Globus pallidus (tissue), 1 donor: ENCODE measurements at regions not wholly inside any gene's neighbourhood (a gene's known extent, or its start where the extent isn't known, plus 50 kb on each side); places are given as distances from the start of the nearest gene placed in this dataset.

Source experiments
- DNase-seq: peaks from one replicate; pipeline ENCODE4 v3.0.0-alpha.2; 2015; ENCODE audit warnings: low spot score

- DNase-seq, result no peak
Measured at GRCh38 chr5:74378464-74378863, 262.1 kb downstream of the ENC1 start.

DNA sequence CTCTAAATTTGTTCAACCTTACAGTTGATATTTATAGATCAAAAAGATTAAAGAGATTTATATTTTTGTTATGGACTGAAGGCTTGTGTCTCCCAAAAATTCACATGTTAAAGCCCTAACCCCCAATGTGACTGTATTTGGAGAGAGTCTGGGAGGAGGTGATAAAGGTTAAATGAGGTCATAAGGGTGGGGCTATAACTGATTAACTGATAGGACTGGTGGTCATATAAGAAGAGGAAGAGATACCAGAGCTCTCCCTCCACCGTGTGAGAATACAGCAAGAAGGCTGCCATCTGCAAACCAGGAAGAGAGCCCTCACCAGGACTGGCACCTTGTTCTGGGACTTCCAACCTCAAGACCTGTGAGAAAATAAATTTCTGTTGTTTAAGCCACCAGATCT lies 264.3 kb downstream of the ENC1 start:
- no peak for DNase-seq

DNA sequence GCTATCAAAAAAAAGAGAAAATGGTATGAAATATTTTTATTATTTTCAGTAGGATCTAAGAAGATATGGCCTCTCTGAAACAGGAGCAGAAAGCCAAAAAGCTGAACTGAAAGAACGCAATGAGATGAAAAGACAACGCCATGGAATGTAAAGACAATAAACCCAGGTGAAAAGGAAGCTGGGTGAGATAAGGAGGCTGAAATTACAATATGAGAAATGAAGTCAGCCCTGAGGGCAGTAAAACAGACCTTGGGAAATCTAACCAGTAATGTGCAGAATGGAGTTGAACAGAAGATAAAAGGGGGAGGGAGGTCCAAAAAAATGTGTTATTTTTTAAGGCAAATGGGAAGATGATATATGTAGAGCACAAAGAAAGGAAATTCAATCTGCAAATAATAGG lies 265.3 kb downstream of the ENC1 start:
- no peak for DNase-seq

DNA sequence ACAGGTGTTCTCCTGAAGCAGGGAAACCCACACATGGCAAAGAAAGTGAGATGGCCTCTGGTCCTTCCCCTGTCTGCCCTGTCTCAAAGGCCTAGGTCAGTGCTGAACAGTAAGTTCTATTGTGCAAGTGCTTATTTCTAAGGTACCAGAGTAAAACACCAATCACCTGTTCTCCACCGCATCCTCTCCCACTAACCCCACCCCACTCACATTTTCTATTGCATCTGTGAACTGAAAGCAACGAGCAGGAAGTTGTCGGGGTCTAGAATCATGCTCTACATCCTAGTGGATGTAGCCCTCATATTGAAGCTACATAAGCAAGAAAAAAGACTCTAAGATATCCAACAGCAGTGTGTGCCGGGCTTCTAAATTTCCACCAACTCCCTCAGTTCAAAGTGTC lies 265.9 kb downstream of the ENC1 start:
- no peak for DNase-seq

GRCh38 chr5:74373076-74373475 lies 267.5 kb downstream of the ENC1 start:
- DNase-seq, result no peak

DNA sequence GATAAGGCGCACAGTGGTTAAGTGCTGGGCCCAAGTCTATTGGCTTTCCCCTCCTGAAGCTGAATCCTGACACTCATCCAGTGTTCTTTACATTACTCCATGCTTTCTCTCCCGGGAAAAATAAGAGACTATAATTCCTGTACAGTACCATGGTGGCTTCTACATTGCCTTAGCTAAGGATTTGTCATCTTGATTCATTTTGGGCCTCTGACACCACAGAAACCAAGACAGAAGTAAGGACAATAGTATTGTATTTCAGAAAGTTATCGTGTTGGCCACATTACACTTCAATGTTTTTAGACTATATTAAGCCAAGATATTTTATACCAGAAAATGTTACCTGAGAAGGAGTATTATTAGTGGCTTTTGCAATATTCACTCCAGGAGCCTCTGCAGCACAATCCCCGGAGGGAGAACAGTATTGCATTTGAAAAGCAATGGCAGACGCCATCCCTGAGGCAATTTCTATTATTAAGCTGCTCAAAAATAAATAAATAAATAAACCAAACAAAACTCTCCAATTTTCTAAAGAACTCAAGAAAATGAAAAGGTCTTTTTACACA lies 267.9 kb downstream of the ENC1 start:
- no peak for DNase-seq

GRCh38 chr5:74372051-74372450 lies 268.5 kb downstream of the ENC1 start:
- DNase-seq, result no peak

GRCh38 chr5:74371621-74372020 lies 268.9 kb downstream of the ENC1 start:
- DNase-seq, result no peak

- no peak for DNase-seq
Measured at GRCh38 chr5:74370168-74370567, 270.4 kb downstream of the ENC1 start.

DNA sequence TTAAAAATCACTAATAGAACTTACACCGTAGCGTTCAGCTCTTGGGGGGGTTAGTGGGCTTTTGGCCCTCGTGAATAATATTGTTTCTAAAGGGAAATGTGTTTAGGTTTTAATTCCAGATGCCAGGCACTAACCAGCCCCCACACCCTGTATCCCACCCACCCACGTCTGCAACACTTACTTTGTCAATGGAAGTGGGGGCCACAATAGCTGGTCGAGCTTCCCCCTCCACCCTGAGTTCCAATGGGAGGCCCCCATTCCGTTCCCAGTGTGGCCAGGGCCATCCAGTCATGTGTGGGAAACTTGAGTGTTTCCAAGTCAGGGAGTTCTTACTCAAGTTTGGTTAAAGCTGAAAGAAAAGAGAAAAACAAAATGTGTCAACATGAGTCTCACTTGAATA lies 271.4 kb downstream of the ENC1 start:
- no peak for DNase-seq

- DNase-seq, result no peak
Measured at GRCh38 chr5:74367934-74368333, 272.6 kb downstream of the ENC1 start.

GRCh38 chr5:74367241-74367733 lies 273.2 kb downstream of the ENC1 start:
- peak; percentile 5 for DNase-seq

GRCh38 chr5:74365723-74366122 lies 274.8 kb downstream of the ENC1 start:
- no peak for DNase-seq

- DNase-seq, result no peak
Measured at GRCh38 chr5:74364507-74364906, 276.0 kb downstream of the ENC1 start.

DNA sequence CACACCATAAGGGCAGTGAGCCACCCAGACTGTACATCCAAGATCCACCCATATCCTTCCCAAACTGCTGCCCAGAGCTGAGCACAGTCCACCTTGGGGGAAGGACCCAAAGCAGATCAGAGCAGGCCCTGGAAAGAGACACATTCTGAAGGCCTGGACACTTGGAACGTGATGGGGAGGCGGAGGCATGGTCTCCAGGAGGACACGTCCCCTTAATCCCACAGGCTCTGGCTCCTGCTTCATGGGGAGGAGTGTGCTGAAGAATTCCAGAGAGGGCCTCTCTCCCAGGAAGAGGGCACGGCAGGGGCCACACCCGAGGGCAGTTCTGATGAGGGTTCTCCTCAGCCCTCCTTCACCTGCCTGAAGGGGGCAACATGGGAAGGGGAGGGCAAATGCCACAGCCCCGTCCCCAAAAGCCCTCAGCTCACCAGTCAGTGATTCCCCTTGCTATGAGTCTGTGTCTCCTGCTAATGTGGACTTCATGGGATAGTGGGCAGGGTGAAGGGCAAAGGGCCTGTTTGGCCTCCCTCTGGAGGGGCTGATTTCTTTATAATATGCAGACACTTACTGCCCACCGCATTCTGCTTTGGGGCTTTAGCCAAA lies 276.8 kb downstream of the ENC1 start:
- DNase-seq, result no peak

- DNase-seq, result no peak
Measured at GRCh38 chr5:74361406-74362358, 278.8 kb downstream of the ENC1 start.

DNA sequence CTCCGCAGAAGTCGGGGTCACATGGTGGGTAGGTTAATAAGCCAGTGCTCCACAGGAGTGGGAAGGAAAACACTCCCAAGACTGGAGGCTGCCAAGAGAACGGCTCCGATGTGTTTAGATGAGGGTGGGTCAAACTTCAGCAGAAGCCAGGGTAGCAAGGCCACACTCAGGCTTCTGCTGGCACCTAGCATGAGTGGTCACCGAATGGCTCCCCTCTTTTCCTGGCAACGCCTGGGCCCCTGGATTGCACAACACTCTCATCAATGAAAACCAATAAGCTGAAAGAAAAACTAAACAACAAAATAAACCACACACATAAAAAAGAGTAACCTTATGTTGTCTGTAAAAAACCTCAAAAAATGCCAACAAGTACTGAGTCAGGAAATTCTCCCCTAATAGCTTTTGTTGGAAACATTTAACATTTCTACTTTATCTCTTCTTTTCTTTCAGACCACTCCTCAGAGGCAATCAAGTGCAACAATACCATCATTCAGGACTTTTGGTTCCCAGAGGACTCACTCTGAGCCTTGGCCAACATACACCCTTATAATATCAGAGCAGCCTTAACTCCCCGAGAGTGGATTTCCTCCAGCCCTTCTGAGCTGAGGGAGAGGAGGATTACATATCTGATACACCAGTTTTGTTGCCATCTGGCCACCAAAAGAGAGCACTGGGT lies 279.9 kb downstream of the ENC1 start:
- no peak for DNase-seq

- no peak for DNase-seq
Measured at GRCh38 chr5:74357827-74358226, 282.7 kb downstream of the ENC1 start.

- DNase-seq, result no peak
Measured at GRCh38 chr5:74356009-74356695, 284.4 kb downstream of the ENC1 start.

DNA sequence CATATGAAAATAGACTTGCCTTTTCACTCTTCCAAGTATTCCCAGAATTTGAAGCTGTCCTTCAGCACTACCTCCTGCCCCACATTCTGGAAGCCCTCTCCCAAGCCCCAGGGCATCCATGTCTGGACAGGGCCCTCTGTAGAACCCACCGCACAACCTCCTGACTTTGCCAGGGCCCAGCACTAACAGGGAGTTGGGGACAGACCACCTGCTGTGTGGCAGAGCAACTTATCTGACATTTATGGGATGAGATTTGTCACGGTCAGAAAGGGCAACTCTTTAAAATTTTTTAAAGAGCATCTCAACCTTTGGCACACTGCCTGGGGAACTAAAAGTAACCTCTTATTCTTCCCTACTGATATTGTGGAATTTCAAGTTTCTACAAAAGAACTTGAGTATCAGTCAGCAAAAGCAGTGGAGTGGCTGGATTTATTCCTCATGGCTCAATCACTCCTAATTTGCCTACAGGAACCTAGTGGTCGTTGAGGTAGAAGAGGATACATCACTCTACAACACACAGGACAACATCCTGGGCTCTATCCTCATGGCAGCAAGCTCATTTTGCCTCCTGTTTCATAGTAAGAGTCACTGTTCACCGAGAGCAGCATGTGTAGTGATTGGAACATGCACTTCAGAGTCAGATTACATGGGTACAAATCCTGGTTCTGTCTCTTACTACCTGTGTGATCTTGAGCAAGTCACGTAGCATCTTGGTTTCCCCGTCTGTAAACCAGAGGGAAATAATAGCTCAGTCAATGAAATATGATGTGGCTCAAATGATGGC lies 285.3 kb downstream of the ENC1 start:
- no peak for DNase-seq

DNA sequence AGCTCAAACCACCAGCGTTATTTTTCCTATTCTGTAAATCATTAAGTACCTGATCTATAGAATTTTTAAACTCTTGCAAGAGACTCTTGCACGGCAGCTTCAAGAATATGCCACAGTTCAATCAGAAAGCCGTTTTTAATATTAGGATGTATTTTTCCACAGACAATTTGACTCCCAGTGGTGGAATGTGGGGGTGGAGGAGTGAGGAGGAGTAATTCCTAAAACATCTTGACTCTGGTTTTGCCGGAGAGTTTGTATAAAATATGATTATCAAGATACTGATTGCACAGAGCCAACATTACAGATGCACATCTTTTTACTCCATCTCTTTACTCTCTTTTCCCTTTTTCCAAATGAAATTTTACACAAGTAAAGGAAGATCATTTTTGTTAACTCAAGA lies 288.3 kb downstream of the ENC1 start:
- no peak for DNase-seq
